ENCODE measurements at regions not wholly inside any gene's neighbourhood (a gene's known extent, or its start where the extent isn't known, plus 50 kb on each side); places are given as distances from the start of the nearest gene placed in this dataset.
"Not testable (repeated sequence)": the region's sequence is repeated elsewhere in the genome, so short reads cannot be mapped to it uniquely, and the experiment has no call there.

DNA sequence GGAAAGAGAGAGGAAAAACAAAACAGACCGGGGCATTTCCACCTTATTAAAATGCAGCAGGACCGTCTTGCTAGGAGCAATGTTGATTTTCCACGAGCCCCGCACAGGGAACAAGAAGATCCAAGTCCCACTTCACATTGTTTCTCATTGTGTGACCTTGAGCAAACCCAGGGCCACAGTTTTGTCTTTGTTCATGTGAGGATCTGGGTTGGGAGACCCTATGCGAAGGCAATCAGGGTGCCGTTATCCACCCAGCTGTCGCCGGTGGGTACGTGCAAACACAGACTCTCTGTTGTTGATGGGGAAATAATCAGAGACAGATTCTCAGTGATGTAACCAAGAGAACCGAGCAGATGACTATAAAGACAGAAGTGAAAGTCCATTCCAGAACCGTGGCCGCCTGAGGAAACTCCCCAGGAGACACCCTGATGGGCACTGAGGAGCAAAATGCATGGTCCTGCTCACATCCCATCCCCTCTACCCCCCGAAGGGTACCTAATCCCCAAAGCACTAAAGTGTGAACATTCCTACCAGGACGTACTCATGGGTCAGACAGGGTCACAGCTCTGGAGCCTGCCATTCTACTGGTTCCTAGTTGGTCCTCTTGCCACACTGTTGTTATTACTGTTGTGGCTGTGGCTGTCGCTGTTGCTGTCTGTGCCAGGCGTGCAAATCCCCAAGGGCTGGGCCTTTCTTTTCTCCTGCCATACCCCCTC lies 102.7 kb upstream of the RBPJ start:
- DNase-seq: peak; percentile 4

DNA sequence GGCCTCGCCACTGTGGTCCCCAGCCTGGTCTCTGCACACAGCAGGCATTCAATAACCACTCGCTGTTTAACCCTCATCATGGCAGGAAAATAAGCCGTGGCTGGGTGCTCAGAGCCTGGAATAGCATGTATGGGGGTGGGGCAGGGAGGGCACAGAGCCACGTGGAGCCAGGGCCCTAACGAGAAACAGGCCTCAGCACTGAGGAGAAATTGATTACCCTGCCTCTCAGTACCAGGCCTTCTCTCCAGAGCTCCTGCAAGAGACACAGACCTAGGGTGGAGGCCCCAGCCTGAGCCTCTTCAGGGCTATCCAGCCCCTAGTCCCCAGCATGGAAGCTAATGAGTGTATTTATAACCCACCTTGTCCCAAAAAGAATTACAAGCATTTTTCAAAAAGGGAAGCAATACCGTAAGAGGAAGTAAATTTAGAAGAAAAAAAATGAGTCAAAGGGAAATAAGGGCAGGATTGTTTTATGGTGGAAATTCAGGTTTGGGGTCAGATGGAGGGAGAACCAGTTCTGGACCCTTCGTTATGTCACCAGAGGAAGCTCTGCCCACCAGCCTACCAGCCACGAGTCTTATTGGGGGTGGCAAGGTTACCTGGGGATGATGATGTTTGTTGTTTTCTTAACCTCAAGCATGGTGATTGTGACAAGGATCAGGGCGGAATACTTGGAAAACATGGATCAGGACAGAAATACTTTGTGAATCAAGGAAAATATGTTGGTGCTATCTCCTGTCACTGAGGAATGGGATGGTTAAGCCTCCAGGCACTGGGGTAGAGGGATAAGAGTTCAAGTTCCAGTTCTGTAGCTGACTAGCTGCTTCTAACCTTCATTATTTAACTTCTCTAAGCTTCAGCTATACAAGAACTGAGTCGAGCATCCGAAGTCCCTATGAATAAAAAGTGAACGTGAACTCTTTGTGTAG lies 101.9 kb upstream of the RBPJ start:
- DNase-seq: no peak

DNA sequence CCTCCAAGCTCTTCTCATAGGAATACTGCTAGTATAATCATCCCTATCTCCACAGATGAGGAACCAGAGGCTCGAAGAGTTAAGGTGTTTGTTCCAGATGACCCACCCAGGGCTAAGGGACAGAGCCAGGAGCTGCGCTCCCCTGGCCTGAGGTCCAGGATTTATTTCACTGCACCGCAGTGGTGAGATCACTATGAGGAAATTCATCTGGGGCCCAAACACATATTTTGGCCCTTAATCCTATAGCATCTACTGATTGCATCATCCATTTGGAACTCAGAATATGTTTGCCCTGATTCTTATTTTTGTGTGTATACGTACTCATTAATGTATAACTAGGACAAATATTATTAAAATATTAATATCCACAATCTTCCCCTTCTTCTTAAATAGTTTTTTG lies 100.1 kb upstream of the RBPJ start:
- DNase-seq: no peak

DNA sequence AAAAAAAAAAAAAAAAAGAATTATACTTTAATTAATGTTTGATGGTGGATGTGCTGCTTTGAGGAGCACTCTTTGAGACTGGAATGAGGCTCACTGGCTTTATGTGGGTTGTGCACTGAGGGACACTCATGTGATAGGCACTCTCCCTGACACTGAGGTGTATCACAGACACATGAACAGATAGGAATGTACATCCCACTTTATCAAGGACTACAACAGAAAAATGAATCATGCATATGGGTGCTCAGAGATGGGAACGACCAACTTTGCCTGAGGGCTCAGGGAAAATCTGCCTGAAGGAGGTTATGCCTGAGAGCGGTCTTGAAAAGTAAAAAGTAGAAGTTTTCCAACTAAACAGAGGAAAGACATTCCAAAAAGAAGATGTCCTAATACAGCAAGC lies 97.7 kb upstream of the RBPJ start:
- DNase-seq: no peak

- no peak for DNase-seq
Observed at GRCh38 chr4:26226629-26227376, 94.0 kb upstream of the RBPJ start.

- no peak for DNase-seq
Observed at GRCh38 chr4:26227601-26228229, 93.1 kb upstream of the RBPJ start.

DNA sequence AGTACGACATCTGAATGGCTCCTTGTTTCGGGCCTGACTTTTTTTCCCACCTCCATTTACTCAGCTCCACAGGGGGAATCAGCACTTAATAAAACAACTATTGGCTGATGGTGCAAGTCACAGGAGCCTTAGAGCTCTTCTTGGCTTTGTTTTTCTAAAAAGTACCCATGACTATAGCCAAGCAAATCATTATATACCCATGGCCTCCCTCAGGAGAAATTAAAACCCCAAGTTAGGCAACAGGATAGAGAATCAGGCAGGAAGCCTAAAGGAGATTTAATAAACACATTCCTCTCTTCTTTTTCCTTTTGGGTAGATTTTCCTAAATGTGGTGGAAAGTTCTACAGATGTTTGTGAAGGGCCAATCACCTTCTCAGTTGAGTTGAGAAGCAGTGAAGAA lies 91.9 kb upstream of the RBPJ start:
- no peak for DNase-seq

DNA sequence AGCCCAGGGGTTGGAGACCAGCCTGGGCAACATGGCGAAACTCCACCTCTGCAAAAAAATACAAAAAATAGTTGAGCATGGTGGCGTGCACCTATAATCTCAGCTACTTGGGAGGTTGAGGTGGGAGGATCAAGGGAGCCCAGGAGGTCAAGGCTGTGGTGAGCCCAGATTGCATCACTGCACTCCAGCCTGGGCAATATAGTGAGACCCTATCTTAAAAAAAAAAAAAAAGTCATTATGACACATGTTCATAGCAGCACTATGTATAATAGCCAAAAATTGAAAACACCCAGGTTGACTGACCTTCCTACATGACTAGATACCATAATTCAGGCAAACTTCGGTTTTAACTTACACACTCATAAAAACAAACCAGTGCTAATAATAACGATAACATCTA lies 90.8 kb upstream of the RBPJ start:
- no peak for DNase-seq

- no peak for DNase-seq
Observed at GRCh38 chr4:26233350-26233749, 87.5 kb upstream of the RBPJ start.

DNA sequence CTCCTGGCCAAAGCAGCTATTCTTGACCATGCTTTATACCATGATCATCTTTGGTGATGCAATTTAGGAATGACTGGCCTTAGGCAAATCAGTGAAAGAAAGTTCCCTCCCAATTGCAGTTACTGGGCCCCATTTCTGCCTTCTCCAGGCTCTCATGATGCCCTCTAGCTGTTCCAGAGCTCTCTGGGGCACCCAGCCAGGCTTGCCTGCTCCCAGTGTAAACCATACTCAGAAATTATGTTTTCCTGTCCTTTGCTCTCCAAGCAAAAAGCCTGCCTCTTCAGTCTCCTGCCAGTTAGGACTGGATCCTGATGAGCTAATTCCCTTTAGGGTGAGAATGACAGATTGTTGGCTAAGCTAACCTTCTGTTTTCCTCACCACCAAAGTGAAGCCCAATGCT lies 85.3 kb upstream of the RBPJ start:
- peak; percentile 89 for DNase-seq

DNA sequence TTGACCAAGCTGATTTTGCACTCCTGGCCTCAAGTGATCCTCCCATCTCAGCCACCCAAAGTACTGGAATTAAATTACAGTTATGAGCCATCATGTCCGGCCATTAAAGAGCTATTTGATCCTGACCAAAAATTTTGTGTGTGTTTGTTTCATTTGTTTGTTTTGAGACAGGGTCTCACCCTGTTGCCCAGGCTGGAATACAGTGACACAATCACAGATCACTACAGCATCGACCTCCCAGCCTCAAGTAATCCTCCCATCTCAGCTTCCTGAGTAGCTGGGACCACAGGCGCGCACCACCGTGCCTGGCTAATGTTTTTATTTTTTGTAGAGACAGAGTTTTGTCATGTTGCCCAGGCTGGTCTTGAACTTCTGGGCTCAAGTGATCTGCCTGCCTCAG lies 82.9 kb upstream of the RBPJ start:
- DNase-seq: no peak

- DNase-seq: peak; percentile 35
Observed at GRCh38 chr4:26238426-26238777, 82.4 kb upstream of the RBPJ start.

- DNase-seq: no peak
Observed at GRCh38 chr4:26238778-26239679, 81.8 kb upstream of the RBPJ start.

DNA sequence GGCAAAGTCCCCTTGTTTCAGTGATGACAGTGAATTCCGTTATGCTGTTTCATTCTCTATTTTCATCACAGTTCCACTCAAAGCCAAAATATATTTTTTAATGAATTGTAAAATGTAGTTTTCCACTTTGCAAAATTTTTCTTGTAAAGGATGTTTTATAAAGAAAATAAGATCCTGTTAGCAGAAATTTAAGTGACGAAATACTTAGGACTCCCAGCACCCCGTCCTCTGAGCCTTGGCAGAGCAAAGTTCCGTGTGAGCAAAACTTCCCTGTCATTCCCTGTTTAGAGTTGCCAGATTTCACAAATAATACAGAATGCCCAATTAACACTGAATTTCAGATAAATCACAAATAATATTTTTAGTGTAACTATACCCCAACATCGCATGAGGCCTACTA lies 81.0 kb upstream of the RBPJ start:
- no peak for DNase-seq

- no peak for DNase-seq
Observed at GRCh38 chr4:26241179-26241578, 79.6 kb upstream of the RBPJ start.

- DNase-seq: no peak
Observed at GRCh38 chr4:26242451-26242850, 78.4 kb upstream of the RBPJ start.

GRCh38 chr4:26244138-26244537 lies 76.7 kb upstream of the RBPJ start:
- not testable (repeated sequence) for DNase-seq

- DNase-seq: peak; percentile 85
Observed at GRCh38 chr4:26248647-26249046, 72.2 kb upstream of the RBPJ start.

DNA sequence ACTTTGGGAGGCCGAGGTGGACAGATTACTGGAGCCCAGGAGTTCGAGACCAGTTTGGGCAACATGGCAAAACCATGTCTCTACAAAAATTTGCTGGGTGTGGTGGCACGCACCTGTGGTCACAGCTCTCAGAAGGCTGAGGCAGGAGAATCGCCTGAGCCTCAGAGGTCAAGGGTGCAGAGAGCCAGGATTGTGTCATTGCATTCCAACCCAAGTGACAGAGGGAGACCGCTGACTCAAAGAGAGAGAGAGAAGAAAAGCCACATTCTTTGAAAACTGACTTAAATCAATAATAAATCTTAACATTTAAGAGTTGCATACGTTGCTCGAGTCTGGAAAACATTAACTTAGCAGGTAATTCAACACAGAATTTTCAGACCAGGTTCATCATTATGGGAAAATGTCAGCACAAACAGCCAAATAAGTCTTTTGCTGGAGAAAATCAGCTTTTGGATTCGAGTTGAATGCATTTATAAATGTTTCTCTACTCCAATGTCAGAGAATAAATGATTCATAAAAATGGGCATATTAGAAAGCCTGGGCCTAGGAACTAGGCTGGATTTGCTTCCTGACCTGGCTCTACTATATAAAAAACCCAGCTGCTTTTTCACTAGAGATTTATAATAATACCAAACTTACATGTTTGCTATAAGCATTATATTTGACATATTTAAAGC lies 68.3 kb upstream of the RBPJ start:
- no peak for DNase-seq

GRCh38 chr4:26253968-26254367 lies 66.8 kb upstream of the RBPJ start:
- no peak for DNase-seq

DNA sequence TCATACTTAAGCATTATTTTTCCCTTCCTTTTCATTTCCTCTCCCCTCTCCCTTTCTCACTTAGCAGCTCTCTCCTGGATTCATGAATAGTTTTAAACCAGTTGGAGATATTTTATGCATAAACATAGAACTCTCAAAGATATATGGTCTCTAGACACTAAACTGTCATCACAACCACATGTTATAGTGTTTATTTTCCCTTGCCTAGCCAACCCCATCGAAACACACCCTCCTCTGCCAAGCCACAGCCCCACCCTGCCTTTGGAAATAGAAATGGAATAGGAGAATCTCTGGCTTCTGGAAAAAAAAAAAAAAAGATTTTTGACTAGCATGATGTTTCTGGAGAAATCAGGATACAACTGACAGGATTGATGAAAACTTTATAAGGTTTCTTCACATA lies 64.8 kb upstream of the RBPJ start:
- DNase-seq: no peak

GRCh38 chr4:26257444-26257843 lies 63.4 kb upstream of the RBPJ start:
- DNase-seq: not testable (repeated sequence)

All from NCI-H1694 (cell line).